ENCODE measurements at regions not wholly inside any gene's neighbourhood (a gene's known extent, or its start where the extent isn't known, plus 50 kb on each side); places are given as distances from the start of the nearest gene placed in this dataset.
"Not testable (repeated sequence)": the region's sequence is repeated elsewhere in the genome, so short reads cannot be mapped to it uniquely, and the experiment has no call there.

DNA sequence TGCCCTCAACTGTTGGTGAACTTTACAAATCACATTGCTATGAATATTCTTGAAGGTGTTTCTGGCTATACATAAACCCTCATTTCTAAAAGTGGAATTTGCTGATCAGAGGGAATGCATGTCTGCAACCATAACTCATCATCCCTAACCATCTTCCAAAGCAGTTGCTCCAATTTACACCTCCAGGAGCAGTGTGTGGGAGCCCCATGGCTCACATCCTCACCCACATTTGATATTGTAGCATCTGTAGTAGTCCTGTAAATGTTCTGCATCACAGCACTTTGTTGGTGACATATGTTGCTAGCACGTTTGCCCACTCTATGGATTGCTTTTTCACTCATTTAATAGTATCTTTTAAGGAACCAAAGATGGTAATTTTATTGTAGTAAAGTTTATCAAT is 183.8 kb upstream of the SMLR1 start:
- Histone ChIP-seq H3K79me2 (ENCODE audit: low read depth) (no peaks in the 10 kb centered on the region), H4K20me1 (ENCODE audit: insufficient read depth) (no peaks in the 10 kb centered on the region), H3K4me1 (replicated peaks; ENCODE audit: insufficient read depth) (no peaks in the 10 kb centered on the region), H3K9me3 (ENCODE audit: insufficient read depth, low read depth) (no peaks in the 10 kb centered on the region), H3K27me3 (ENCODE audit: insufficient read depth, low read depth) (no peaks in the 10 kb centered on the region), H3K36me3 (ENCODE audit: low read depth) (no peaks in the 10 kb centered on the region), H3K9me2 (ENCODE audit: insufficient read depth) (no peaks in the 10 kb centered on the region), H3K4me3 (no peak overlapping the region), H3F3A (ENCODE audit: insufficient read depth, low read depth) (no peaks in the 10 kb centered on the region), H3K4me2 (no peak overlapping the region), H3K27ac (no peak overlapping the region), H2AFZ (no peak overlapping the region)
- DNase-seq = no peak
- CTCF ChIA-PET = no interaction called here
- intact Hi-C loops (cut with micrococcal nuclease; ENCODE audit: unreplicated experiment) = no loop called here
- TF ChIP-seq EZH2 (IDR thresholded peaks at IDR 0.05; ENCODE audit: low read depth) = no peak
- TF ChIP-seq CTCF (conservative IDR thresholded peaks at IDR 0.05) = no peak
- POLR2A ChIA-PET (ENCODE audit: unreplicated experiment) = no interaction called here
- no TSS peak for BruUV-seq (replicated peaks)

GRCh38 chr6:130644175-130644574 is 183.0 kb upstream of the SMLR1 start:
- no peak overlapping the region for H2AFZ ChIP-seq
- intact Hi-C loops (cut with micrococcal nuclease; ENCODE audit: unreplicated experiment) = no loop called here
- ChIA-PET CTCF (no interaction called here), POLR2A (ENCODE audit: unreplicated experiment) (no interaction called here)
- H3K4me3 ChIP-seq = no peak overlapping the region
- no peak for TF ChIP-seq CTCF (conservative IDR thresholded peaks at IDR 0.05)
- no peak for TF ChIP-seq EZH2 (IDR thresholded peaks at IDR 0.05; ENCODE audit: low read depth)
- no peak for DNase-seq
- no peaks in the 10 kb centered on the region for H4K20me1 ChIP-seq (ENCODE audit: insufficient read depth)
- H3K79me2 ChIP-seq (ENCODE audit: low read depth) = no peaks in the 10 kb centered on the region
- H3K4me1 ChIP-seq (replicated peaks; ENCODE audit: insufficient read depth) = no peaks in the 10 kb centered on the region
- H3K4me2 ChIP-seq = no peak overlapping the region
- no peaks in the 10 kb centered on the region for H3K36me3 ChIP-seq (ENCODE audit: low read depth)
- H3K9me3 ChIP-seq (ENCODE audit: insufficient read depth, low read depth) = no peaks in the 10 kb centered on the region
- H3F3A ChIP-seq (ENCODE audit: insufficient read depth, low read depth) = no peaks in the 10 kb centered on the region
- no peaks in the 10 kb centered on the region for H3K27me3 ChIP-seq (ENCODE audit: insufficient read depth, low read depth)
- H3K27ac ChIP-seq = no peak overlapping the region
- no TSS peak for BruUV-seq (replicated peaks)
- H3K9me2 ChIP-seq (ENCODE audit: insufficient read depth) = no peaks in the 10 kb centered on the region

- BruUV-seq (replicated peaks); H3K27me3 ChIP-seq (ENCODE audit: insufficient read depth, low read depth); H4K20me1 ChIP-seq (ENCODE audit: insufficient read depth); H3K9me2 ChIP-seq (ENCODE audit: insufficient read depth); H3K79me2 ChIP-seq (ENCODE audit: low read depth); H3K4me3 ChIP-seq; H3F3A ChIP-seq (ENCODE audit: insufficient read depth, low read depth); CTCF ChIA-PET; H3K9me3 ChIP-seq (ENCODE audit: insufficient read depth, low read depth); H3K4me2 ChIP-seq; H3K4me1 ChIP-seq (replicated peaks; ENCODE audit: insufficient read depth); intact Hi-C loops (cut with micrococcal nuclease; ENCODE audit: unreplicated experiment); H2AFZ ChIP-seq; H3K27ac ChIP-seq; H3K36me3 ChIP-seq (ENCODE audit: low read depth); DNase-seq: not testable (repeated sequence)
- POLR2A ChIA-PET (ENCODE audit: unreplicated experiment) = interaction anchor here (0.6 kb wide), 1 partner anchor 28 kb away, joined by 3 read pairs; no protein-coding TSS in a partner anchor
These were observed 182.4 kb upstream of the SMLR1 start for GRCh38 chr6:130644769-130645168.

- intact Hi-C loops (cut with micrococcal nuclease; ENCODE audit: unreplicated experiment) = no loop called here
- Histone ChIP-seq H3K9me2 (ENCODE audit: insufficient read depth) (no peaks in the 10 kb centered on the region), H4K20me1 (ENCODE audit: insufficient read depth) (no peaks in the 10 kb centered on the region), H3K79me2 (ENCODE audit: low read depth) (no peaks in the 10 kb centered on the region), H3K4me3 (no peak overlapping the region), H3K36me3 (ENCODE audit: low read depth) (no peaks in the 10 kb centered on the region), H3K4me1 (replicated peaks; ENCODE audit: insufficient read depth) (no peaks in the 10 kb centered on the region), H3K27me3 (ENCODE audit: insufficient read depth, low read depth) (no peaks in the 10 kb centered on the region), H3K27ac (no peak overlapping the region), H3K9me3 (ENCODE audit: insufficient read depth, low read depth) (no peaks in the 10 kb centered on the region), H3F3A (ENCODE audit: insufficient read depth, low read depth) (no peaks in the 10 kb centered on the region), H2AFZ (no peak overlapping the region), H3K4me2 (no peak overlapping the region)
- TF ChIP-seq EZH2 (IDR thresholded peaks at IDR 0.05; ENCODE audit: low read depth) (no peak), CTCF (conservative IDR thresholded peaks at IDR 0.05) (no peak)
- CTCF ChIA-PET = no interaction called here
- no peak for DNase-seq
- no TSS peak for BruUV-seq (replicated peaks)
- POLR2A ChIA-PET (ENCODE audit: unreplicated experiment) = no interaction called here
These were observed 180.0 kb upstream of the SMLR1 start for GRCh38 chr6:130647246-130647645.

All from PC-9 (cell line).